ENCODE measurements at regions not wholly inside any gene's neighbourhood (a gene's known extent, or its start where the extent isn't known, plus 50 kb on each side); places are given as distances from the start of the nearest gene placed in this dataset.

DNA sequence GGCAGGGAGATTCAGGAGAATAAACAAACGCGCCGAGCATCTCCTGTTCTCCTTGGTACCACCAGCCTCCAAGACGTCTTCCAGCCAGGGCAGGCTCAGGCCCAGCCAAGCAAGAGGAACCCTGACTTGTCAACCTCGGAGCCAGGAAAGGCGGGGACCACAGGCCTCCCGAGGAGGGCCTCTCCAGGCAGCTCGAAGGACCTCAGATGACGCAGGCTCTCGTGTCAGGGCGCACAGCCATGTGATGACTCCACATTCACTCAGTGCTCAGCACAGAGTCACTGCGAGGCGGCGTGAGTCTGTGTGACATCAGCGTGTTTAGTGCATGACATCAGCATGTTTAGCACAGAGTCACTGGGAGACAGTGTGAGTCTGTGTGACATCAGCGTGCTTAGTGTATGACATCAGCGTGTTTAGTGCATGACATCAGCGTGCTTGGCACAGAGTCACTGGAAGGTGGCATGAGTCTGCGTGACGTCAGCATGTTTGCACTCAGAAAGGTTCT lies 241.4 kb downstream of the BRD1 start:
- Histone ChIP-seq H3K4me1 (ENCODE audit: low read length) (no peaks in the 10 kb centered on the region), H3K4me3 (ENCODE audit: low read length) (no peak overlapping the region), H3K27ac (ENCODE audit: low read length) (no peak overlapping the region), H3K36me3 (ENCODE audit: insufficient read depth, low read length) (peaks cover 12% of the 10 kb centered on the region; the same call in 1 of the 2 replicates), H3K9me2 (replicated peaks; ENCODE audit: insufficient read depth, low read length) (no peaks in the 10 kb centered on the region), H2AFZ (ENCODE audit: low read length) (no peak overlapping the region), H3K4me2 (ENCODE audit: low read depth, low read length, poor library complexity, severe bottlenecking) (no peak overlapping the region), H3K9me3 (ENCODE audit: low read length) (peaks cover 8% of the 10 kb centered on the region; the same call in 1 of the 2 replicates), H3K79me2 (ENCODE audit: low read length) (peaks cover 70% of the 10 kb centered on the region), H3K27me3 (ENCODE audit: low read length) (no peaks in the 10 kb centered on the region), H3K9ac (ENCODE audit: low read length) (no peak overlapping the region), H4K20me1 (ENCODE audit: insufficient read depth, low read depth, low read length) (no peaks in the 10 kb centered on the region)
- DNase-seq, result no peak

- peaks cover 18% of the 10 kb centered on the region for H3K36me3 ChIP-seq (ENCODE audit: insufficient read depth, low read length)
- H4K20me1 ChIP-seq (ENCODE audit: insufficient read depth, low read depth, low read length), result no peaks in the 10 kb centered on the region
- no peaks in the 10 kb centered on the region for H3K27me3 ChIP-seq (ENCODE audit: low read length)
- H3K9me3 ChIP-seq (ENCODE audit: low read length), result peaks cover 14% of the 10 kb centered on the region
- no peak for DNase-seq
- H3K4me3 ChIP-seq (ENCODE audit: low read length), result no peak overlapping the region
- peaks cover 70% of the 10 kb centered on the region for H3K79me2 ChIP-seq (ENCODE audit: low read length)
- H2AFZ ChIP-seq (ENCODE audit: low read length), result no peak overlapping the region
- no peaks in the 10 kb centered on the region for H3K9me2 ChIP-seq (replicated peaks; ENCODE audit: insufficient read depth, low read length)
- H3K27ac ChIP-seq (ENCODE audit: low read length), result no peak overlapping the region
- H3K4me1 ChIP-seq (ENCODE audit: low read length), result no peaks in the 10 kb centered on the region
- H3K4me2 ChIP-seq (ENCODE audit: low read depth, low read length, poor library complexity, severe bottlenecking), result no peak overlapping the region
- H3K9ac ChIP-seq (ENCODE audit: low read length), result no peak overlapping the region
Observed at GRCh38 chr22:49585461-49586243, 242.0 kb downstream of the BRD1 start.

DNA sequence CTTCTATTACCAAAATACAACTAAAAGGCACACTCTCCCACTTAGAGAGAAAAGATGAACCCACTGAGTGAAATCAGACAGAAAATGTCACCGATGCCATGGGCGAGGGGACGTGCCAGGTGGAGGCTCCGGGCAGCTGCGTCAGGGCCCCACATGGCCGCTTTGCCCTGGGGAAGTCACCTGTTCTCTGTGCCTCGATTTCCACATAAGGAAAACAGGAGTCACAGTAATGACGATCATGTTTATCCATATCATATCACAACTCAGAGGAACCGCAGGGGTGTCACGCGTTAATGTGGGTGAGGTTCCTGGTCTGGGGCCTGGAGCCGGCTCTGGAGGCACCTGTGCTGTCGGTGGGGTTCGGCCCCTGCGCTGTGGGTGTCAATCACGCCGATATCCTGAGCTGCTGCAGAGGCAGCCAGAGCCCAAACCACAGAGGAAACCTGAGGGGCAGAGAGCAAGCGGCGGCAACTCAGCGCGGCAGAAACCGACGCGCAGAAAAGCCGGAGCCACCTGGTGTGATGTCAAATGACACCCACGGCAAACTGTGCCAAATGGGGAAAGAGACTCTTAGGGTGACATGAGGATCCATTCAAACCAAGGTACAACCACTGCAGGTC lies 243.7 kb downstream of the BRD1 start:
- Histone ChIP-seq H3K4me3 (ENCODE audit: low read length) (no peak overlapping the region), H3K4me1 (ENCODE audit: low read length) (no peaks in the 10 kb centered on the region), H3K4me2 (ENCODE audit: low read depth, low read length, poor library complexity, severe bottlenecking) (no peak overlapping the region), H3K9me2 (replicated peaks; ENCODE audit: insufficient read depth, low read length) (no peaks in the 10 kb centered on the region), H3K9ac (ENCODE audit: low read length) (no peak overlapping the region), H2AFZ (ENCODE audit: low read length) (no peak overlapping the region), H3K79me2 (ENCODE audit: low read length) (peaks cover 67% of the 10 kb centered on the region), H3K27me3 (ENCODE audit: low read length) (no peaks in the 10 kb centered on the region), H4K20me1 (ENCODE audit: insufficient read depth, low read depth, low read length) (no peaks in the 10 kb centered on the region), H3K27ac (ENCODE audit: low read length) (no peak overlapping the region), H3K36me3 (ENCODE audit: insufficient read depth, low read length) (peaks cover 24% of the 10 kb centered on the region), H3K9me3 (ENCODE audit: low read length) (peaks cover 21% of the 10 kb centered on the region)
- DNase-seq, result no peak

DNA sequence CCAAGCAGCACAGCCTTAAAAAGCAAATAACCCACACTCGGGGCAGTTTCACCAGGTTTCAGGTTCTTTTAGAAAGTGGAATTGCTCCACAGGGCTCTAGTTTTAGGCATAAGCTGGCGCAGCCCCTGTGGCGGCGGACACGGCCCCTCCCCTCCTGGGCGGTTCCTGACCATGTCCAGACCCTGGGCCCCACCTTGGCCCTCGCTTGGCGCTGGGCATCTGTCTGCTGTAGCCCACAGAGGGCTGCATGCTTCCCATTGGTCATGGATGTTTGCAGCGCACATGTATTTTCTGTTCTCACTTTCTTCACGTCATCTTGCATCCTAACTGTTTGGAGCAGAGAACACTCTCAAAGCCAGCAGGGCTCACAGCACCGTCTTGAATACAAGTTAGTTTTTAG lies 244.3 kb downstream of the BRD1 start:
- Histone ChIP-seq H3K4me3 (ENCODE audit: low read length) (no peak overlapping the region), H3K27me3 (ENCODE audit: low read length) (no peaks in the 10 kb centered on the region), H2AFZ (ENCODE audit: low read length) (no peak overlapping the region), H3K79me2 (ENCODE audit: low read length) (peaks cover 66% of the 10 kb centered on the region), H3K4me2 (ENCODE audit: low read depth, low read length, poor library complexity, severe bottlenecking) (no peak overlapping the region), H3K36me3 (ENCODE audit: insufficient read depth, low read length) (peaks cover 24% of the 10 kb centered on the region), H3K9ac (ENCODE audit: low read length) (no peak overlapping the region), H3K9me3 (ENCODE audit: low read length) (peaks cover 21% of the 10 kb centered on the region), H3K27ac (ENCODE audit: low read length) (no peak overlapping the region), H3K4me1 (ENCODE audit: low read length) (no peaks in the 10 kb centered on the region), H4K20me1 (ENCODE audit: insufficient read depth, low read depth, low read length) (no peaks in the 10 kb centered on the region), H3K9me2 (replicated peaks; ENCODE audit: insufficient read depth, low read length) (no peaks in the 10 kb centered on the region)
- no peak for DNase-seq

DNA sequence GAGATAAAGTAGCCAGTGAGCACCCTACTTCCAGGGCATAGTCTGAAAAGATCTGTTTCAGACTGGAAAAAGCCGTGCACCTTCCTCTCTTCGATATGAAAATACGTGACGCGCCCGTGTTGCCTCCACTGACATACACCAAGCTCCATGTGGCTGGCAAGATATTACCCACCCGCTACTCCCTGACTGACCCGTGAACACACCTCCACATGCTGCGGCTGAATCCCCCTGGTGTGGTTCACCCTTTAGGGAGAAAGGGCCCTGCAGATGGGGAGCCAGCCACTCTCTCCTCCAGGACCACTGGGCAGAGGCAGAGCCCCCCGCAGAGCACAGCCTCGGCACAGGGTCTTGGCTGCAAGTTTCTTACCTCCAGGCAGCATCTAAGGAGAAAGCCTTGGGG lies 245.0 kb downstream of the BRD1 start:
- Histone ChIP-seq H3K9me2 (replicated peaks; ENCODE audit: insufficient read depth, low read length) (no peaks in the 10 kb centered on the region), H3K27me3 (ENCODE audit: low read length) (no peaks in the 10 kb centered on the region), H3K9me3 (ENCODE audit: low read length) (peaks cover 21% of the 10 kb centered on the region), H3K36me3 (ENCODE audit: insufficient read depth, low read length) (peaks cover 24% of the 10 kb centered on the region), H3K79me2 (ENCODE audit: low read length) (peaks cover 66% of the 10 kb centered on the region), H3K9ac (ENCODE audit: low read length) (no peak overlapping the region), H3K4me2 (ENCODE audit: low read depth, low read length, poor library complexity, severe bottlenecking) (no peak overlapping the region), H3K4me3 (ENCODE audit: low read length) (no peak overlapping the region), H3K4me1 (ENCODE audit: low read length) (no peaks in the 10 kb centered on the region), H3K27ac (ENCODE audit: low read length) (no peak overlapping the region), H2AFZ (ENCODE audit: low read length) (no peak overlapping the region), H4K20me1 (ENCODE audit: insufficient read depth, low read depth, low read length) (peaks cover 2% of the 10 kb centered on the region; the same call in 1 of the 2 replicates)
- DNase-seq, result no peak

DNA sequence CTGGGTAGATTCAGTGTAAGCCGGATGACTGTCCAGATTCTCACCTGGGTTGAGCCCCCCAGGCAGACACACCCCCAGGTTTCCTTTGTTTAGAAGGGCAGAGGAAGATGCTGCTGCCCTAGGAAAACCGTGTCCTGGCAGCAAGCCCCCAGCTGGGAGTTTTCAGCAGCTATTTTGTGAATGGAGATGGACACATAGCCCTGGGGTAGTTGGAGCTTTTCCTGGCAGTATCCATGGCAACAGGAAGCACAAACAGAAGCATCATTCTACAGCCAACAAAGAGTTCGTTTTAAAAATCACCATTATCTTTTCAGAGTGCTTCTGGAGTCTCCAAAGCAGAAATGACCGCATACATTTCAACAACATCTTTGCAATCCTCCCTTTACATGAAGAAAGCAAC lies 245.5 kb downstream of the BRD1 start:
- Histone ChIP-seq H2AFZ (ENCODE audit: low read length) (no peak overlapping the region), H4K20me1 (ENCODE audit: insufficient read depth, low read depth, low read length) (peaks cover 5% of the 10 kb centered on the region; the same call in 1 of the 2 replicates), H3K9ac (ENCODE audit: low read length) (no peak overlapping the region), H3K4me2 (ENCODE audit: low read depth, low read length, poor library complexity, severe bottlenecking) (no peak overlapping the region), H3K9me3 (ENCODE audit: low read length) (peaks cover 21% of the 10 kb centered on the region), H3K27ac (ENCODE audit: low read length) (no peak overlapping the region), H3K9me2 (replicated peaks; ENCODE audit: insufficient read depth, low read length) (no peaks in the 10 kb centered on the region), H3K36me3 (ENCODE audit: insufficient read depth, low read length) (peaks cover 24% of the 10 kb centered on the region), H3K4me3 (ENCODE audit: low read length) (no peak overlapping the region), H3K79me2 (ENCODE audit: low read length) (peaks cover 67% of the 10 kb centered on the region), H3K27me3 (ENCODE audit: low read length) (no peaks in the 10 kb centered on the region), H3K4me1 (ENCODE audit: low read length) (no peaks in the 10 kb centered on the region)
- DNase-seq, result no peak

DNA sequence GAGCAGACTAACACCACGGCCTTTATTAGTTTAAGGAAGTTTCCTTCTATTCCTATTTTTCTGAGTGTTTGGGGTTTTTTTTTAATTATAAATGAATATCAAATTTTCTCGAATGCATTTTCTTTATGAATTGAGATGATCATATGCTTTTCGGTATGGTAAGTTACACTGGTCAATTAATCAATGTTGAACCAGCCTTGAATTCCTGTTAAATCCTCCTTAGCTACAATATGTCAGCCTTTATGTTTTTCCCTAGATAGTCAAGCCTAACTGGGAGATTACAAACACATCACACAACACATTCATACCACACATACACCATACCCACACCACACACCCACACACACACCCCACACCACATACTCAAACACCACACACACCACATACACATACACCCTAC lies 247.6 kb downstream of the BRD1 start:
- Histone ChIP-seq H3K79me2 (ENCODE audit: low read length) (peaks cover 76% of the 10 kb centered on the region), H3K9me2 (replicated peaks; ENCODE audit: insufficient read depth, low read length) (no peaks in the 10 kb centered on the region)

More for the DNA sequence above, 247.6 kb downstream of the BRD1 start:
- H4K20me1 ChIP-seq (ENCODE audit: insufficient read depth, low read depth, low read length), result peaks cover 5% of the 10 kb centered on the region; the same call in 1 of the 2 replicates
- peaks cover 24% of the 10 kb centered on the region for H3K36me3 ChIP-seq (ENCODE audit: insufficient read depth, low read length)
- H3K4me3 ChIP-seq (ENCODE audit: low read length), result no peak overlapping the region
- no peak overlapping the region for H3K27ac ChIP-seq (ENCODE audit: low read length)
- no peaks in the 10 kb centered on the region for H3K4me1 ChIP-seq (ENCODE audit: low read length)
- H3K9ac ChIP-seq (ENCODE audit: low read length), result no peak overlapping the region
- H3K4me2 ChIP-seq (ENCODE audit: low read depth, low read length, poor library complexity, severe bottlenecking), result no peak overlapping the region
- H2AFZ ChIP-seq (ENCODE audit: low read length), result no peak overlapping the region
- DNase-seq, result no peak
- H3K27me3 ChIP-seq (ENCODE audit: low read length), result no peaks in the 10 kb centered on the region
- H3K9me3 ChIP-seq (ENCODE audit: low read length), result peaks cover 21% of the 10 kb centered on the region

Measured in Karpas-422 (cell line).